ENCODE measurements at regions not wholly inside any gene's neighbourhood (a gene's known extent, or its start where the extent isn't known, plus 50 kb on each side); places are given as distances from the start of the nearest gene placed in this dataset.

DNA sequence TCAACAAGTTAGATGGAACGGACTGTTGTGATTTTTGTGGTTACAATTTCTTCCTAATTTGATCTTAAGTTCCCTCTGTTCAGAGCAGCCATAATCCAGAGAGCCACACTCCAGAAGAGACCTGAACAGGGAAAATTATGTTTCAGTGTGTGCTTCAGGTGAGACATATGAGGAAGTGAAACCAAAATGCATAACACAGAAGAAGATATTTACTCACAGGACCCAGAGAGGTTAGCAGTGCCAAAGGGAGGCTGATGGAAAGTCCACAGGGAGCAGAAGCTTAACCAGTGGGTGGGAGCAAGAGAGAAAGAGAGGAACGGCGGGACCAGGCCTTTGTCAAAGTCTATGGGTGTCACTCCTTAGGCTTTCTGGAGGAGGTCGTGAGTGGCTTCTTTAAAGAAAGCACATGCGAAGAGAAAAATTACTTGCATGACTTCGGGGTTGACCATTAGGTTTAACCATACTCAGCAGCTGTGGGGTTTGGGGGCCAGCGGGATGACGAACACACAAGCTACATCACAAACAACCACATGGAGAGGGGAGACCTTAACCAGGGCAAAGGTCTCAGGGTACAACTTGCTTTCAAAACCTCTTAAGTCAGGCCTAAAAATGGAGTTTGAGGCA lies 141.4 kb downstream of the MED10 start:
- Histone ChIP-seq H3K4me3 (no peak overlapping the region), H3K4me1 (replicated peaks in 1 of 2) (no peaks in the 10 kb centered on the region), H3K27ac (no peak overlapping the region), H3K36me3 (replicated peaks in 1 of 2) (no peaks in the 10 kb centered on the region), H3K27me3 (no peaks in the 10 kb centered on the region), H3K9me3 (replicated peaks in 1 of 3) (no peaks in the 10 kb centered on the region)
- no peak for DNase-seq
- TF ChIP-seq POLR2A (IDR thresholded peaks at IDR 0.05) (no peak), CTCF (IDR thresholded peaks at IDR 0.05) (no peak)
- intact Hi-C loops (cut with DNase I), result no loop called here
- WGBS, 4 donors, result 88 to 91% (median 89%) methylated on average over 8 of the region's 8 CpGs

GRCh38 chr5:6236170-6236793 lies 142.1 kb downstream of the MED10 start:
- TF ChIP-seq POLR2A (IDR thresholded peaks at IDR 0.05) (no peak), CTCF (IDR thresholded peaks at IDR 0.05) (no peak)
- Histone ChIP-seq H3K4me3 (no peak overlapping the region), H3K27ac (no peak overlapping the region), H3K36me3 (replicated peaks in 1 of 2) (no peaks in the 10 kb centered on the region), H3K9me3 (replicated peaks in 1 of 3) (no peaks in the 10 kb centered on the region), H3K4me1 (replicated peaks in 1 of 2) (no peaks in the 10 kb centered on the region), H3K27me3 (no peaks in the 10 kb centered on the region)
- intact Hi-C loops (cut with DNase I), result no loop called here
- no peak for DNase-seq
- WGBS, 4 donors, result 85 to 88% (median 85%) methylated on average over 2 of the region's 2 CpGs

DNA sequence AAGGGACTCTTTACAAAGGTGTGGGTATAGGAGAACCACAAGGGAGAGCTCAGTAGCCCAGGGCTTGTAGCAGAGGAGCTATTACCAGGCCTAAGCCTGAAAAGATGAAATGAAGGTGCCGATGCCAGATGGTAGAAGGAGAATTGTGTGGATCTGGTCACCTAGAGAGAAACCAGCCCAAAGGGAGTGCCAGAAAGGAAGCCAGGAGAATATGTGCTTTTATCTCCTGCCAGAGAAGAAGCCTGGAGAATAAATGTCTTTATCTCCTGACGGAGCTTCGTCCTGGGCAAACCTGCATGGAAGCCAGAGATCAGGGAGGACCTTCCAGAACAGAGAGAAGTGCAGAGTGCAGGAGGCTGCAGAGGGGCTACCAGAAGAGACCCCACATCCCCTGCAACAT lies 142.6 kb downstream of the MED10 start:
- TF ChIP-seq POLR2A (IDR thresholded peaks at IDR 0.05) (no peak), CTCF (IDR thresholded peaks at IDR 0.05) (no peak)
- no peak for DNase-seq
- H3K27me3 ChIP-seq, result no peaks in the 10 kb centered on the region
- no peak overlapping the region for H3K27ac ChIP-seq
- H3K9me3 ChIP-seq (replicated peaks in 1 of 3), result no peaks in the 10 kb centered on the region
- H3K4me3 ChIP-seq, result no peak overlapping the region
- no peaks in the 10 kb centered on the region for H3K36me3 ChIP-seq (replicated peaks in 1 of 2)
- no peaks in the 10 kb centered on the region for H3K4me1 ChIP-seq (replicated peaks in 1 of 2)
- intact Hi-C loops (cut with DNase I), result no loop called here
- WGBS, 4 donors, result 84 to 92% (median 89%) methylated on average over 3 of the region's 3 CpGs

DNA sequence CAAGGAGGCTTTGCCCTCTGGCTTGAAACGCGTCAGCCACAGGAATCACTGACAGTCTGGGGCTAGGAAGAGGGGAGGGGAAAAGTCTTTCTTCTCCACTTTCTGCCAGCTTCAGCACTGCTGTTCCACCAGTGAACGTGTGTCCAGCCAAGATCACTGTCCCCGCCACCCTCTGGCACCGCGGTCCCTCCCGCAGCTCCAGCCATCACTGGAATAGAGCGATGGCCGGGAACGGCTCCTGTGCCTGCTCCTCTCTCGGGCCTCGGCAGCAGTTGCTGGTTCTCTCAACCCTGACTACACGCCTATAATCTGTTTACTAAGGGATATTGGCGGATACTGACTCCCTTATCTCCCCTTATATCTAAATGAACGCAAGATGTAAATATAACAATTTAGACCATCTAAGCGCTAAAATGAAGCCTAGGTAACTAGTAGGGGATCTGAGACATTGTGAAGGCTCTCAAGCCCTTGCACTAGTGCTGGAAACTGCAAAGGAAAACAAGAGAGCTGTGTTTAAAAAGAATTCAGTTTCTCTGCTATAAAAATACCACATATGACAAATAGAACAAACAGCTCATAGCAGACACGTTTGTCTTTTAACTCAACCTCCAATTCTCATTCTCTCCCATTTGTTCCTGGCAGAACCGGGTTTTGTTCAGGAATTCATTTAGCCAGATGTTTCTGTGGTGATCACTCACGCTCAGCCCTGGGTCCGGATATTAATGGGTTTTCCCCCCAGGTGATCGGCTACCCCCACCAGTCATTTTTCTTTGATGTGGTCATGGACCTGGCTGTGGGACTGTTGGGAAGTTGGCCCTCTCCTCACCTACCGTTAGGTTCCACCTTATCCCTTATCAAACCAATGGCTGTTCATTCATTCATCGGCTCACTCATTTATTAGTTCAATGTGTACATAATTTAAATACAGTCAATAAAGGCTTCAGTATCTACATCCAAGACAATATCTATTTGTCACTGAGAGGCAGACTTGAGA lies 149.8 kb downstream of the MED10 start:
- TF ChIP-seq POLR2A (IDR thresholded peaks at IDR 0.05) (no peak), CTCF (IDR thresholded peaks at IDR 0.05) (no peak)
- no peak for DNase-seq
- no peak overlapping the region for H3K27ac ChIP-seq
- H3K27me3 ChIP-seq, result no peaks in the 10 kb centered on the region
- H3K4me1 ChIP-seq (replicated peaks in 1 of 2), result no peaks in the 10 kb centered on the region
- intact Hi-C loops (cut with DNase I), result no loop called here
- H3K4me3 ChIP-seq, result no peak overlapping the region
- H3K36me3 ChIP-seq (replicated peaks in 1 of 2), result no peaks in the 10 kb centered on the region
- no peaks in the 10 kb centered on the region for H3K9me3 ChIP-seq (replicated peaks in 1 of 3)
- 78 to 84% (median 81%) methylated on average over 23 of the region's 23 CpGs for WGBS, 4 donors

Measured in adrenal gland (tissue), 9 donors.